H1 (cell line): ENCODE measurements at regions not wholly inside any gene's neighbourhood (a gene's known extent, or its start where the extent isn't known, plus 50 kb on each side); places are given as distances from the start of the nearest gene placed in this dataset.

Experiments used
- CBX8 ChIP-seq: fragments of 300-800, 300-1000 bp; sonication (generic); IDR thresholded peaks from 2 replicates; pipeline ENCODE4 v1.7.1; 2016; ENCODE audit warnings: low read depth, low read length, borderline replicate concordance
- CHD1 ChIP-seq: IDR thresholded peaks from 2 replicates; pipeline ENCODE4 v1.6.1; 2012; ENCODE audit warnings: low read depth, low read length, improper control_type of control experiment
- MAX ChIP-seq: IDR thresholded peaks from 2 replicates; pipeline ENCODE4 v1.6.1; 2012; ENCODE audit warnings: inconsistent platforms
- SIX5 ChIP-seq: IDR thresholded peaks from 2 replicates; pipeline ENCODE4 v1.6.1; 2011; ENCODE audit warnings: mild to moderate bottlenecking, low read depth, low read length
- TAF1 ChIP-seq: IDR thresholded peaks from 2 replicates; pipeline ENCODE4 v1.6.1; 2011; ENCODE audit warnings: mild to moderate bottlenecking, low read depth, low read length

GRCh38 chr1:147444381-147444780, 96.9 kb upstream of the BCL9 start:
- TF ChIP-seq TAF1 (no peak), MAX (no peak), CHD1 (no peak), CBX8 (no peak), SIX5 (no peak)
